Keratinocyte (primary cell): ENCODE measurements at regions not wholly inside any gene's neighbourhood (a gene's known extent, or its start where the extent isn't known, plus 50 kb on each side); places are given as distances from the start of the nearest gene placed in this dataset.

ENCODE experiments used
- DNase-seq: peaks from one replicate; pipeline ENCODE4 v3.0.0-alpha.2; 2011; ENCODE audit warnings: low read depth, missing footprints, low spot score
- FAIRE-seq: peaks from 2 replicates; lab custom pipeline; 2011; peaks lifted over from hg19 to GRCh38; lab: Jason Lieb, UNC
- H2AFZ ChIP-seq: 2 replicates; pipeline ENCODE4 v1.6.0; 2012; ENCODE audit warnings: low read length, control low read depth, inconsistent platforms; ENCODE audit not compliant: control insufficient read depth
- H3K27ac ChIP-seq: 2 replicates; pipeline ENCODE4 v1.5.1; 2011; ENCODE audit warnings: low read length; ENCODE audit not compliant: control insufficient read depth, insufficient read depth
- H3K27me3 ChIP-seq: 3 replicates; pipeline ENCODE4 v1.6.0; 2011; ENCODE audit warnings: low read length; ENCODE audit not compliant: control insufficient read depth, insufficient read depth; ENCODE audit errors: extremely low read depth
- H3K36me3 ChIP-seq, 2 experiments: 2 replicates in 1 of 2; 3 replicates in 1 of 2; pipeline ENCODE4 v1.5.1; 2011; ENCODE audit warnings: low read length in 2 of 2, mild to moderate bottlenecking in 1 of 2; ENCODE audit not compliant: control insufficient read depth in 2 of 2, insufficient read depth in 2 of 2; ENCODE audit errors: extremely low read depth in 1 of 2
- H3K4me1 ChIP-seq: 3 replicates; pipeline ENCODE4 v1.5.1; 2011; ENCODE audit warnings: low read length; ENCODE audit not compliant: control insufficient read depth, insufficient read depth; ENCODE audit errors: extremely low read depth
- H3K4me2 ChIP-seq: 3 replicates; pipeline ENCODE4 v1.6.0; 2011; ENCODE audit warnings: low read depth, low read length; ENCODE audit not compliant: control insufficient read depth, insufficient read depth; ENCODE audit errors: extremely low read depth
- H3K4me3 ChIP-seq, 3 experiments: fragments of 200-600 bp in 1 of 3; sonication (generic) in 1 of 3; 2 replicates in 2 of 3; 3 replicates in 1 of 3; pipeline ENCODE4 v1.5.1; 2011 to 2016; ENCODE audit warnings: low read length in 3 of 3, mild to moderate bottlenecking in 3 of 3, control low read depth in 2 of 3, inconsistent platforms in 1 of 3, low read depth in 1 of 3, mixed read lengths in 1 of 3, mixed run types in 1 of 3, moderate library complexity in 1 of 3; ENCODE audit not compliant: control insufficient read depth in 2 of 3, insufficient read depth in 2 of 3; ENCODE audit errors: extremely low read depth in 1 of 3
- H3K79me2 ChIP-seq: 2 replicates; pipeline ENCODE4 v1.6.0; 2012; ENCODE audit warnings: low read length; ENCODE audit not compliant: control insufficient read depth, insufficient read depth
- H3K9ac ChIP-seq: 3 replicates; pipeline ENCODE4 v1.6.0; 2011; ENCODE audit warnings: low read length; ENCODE audit not compliant: control insufficient read depth, insufficient read depth; ENCODE audit errors: extremely low read depth
- H3K9me1 ChIP-seq: 3 replicates; pipeline ENCODE4 v1.6.0; 2011; ENCODE audit warnings: low read length; ENCODE audit not compliant: control insufficient read depth, insufficient read depth; ENCODE audit errors: extremely low read depth
- H3K9me3 ChIP-seq: 2 replicates; pipeline ENCODE4 v1.5.1; 2012; ENCODE audit warnings: low read depth, low read length; ENCODE audit not compliant: control insufficient read depth
- H4K20me1 ChIP-seq: 3 replicates; pipeline ENCODE4 v1.6.0; 2011; ENCODE audit warnings: low read length; ENCODE audit not compliant: control insufficient read depth, insufficient read depth; ENCODE audit errors: extremely low read depth
- EZH2 ChIP-seq: IDR thresholded peaks from one replicate; pipeline ENCODE4 v1.6.1; 2012; ENCODE audit warnings: inconsistent platforms, mild to moderate bottlenecking, low read length, moderate library complexity
- dilution Hi-C: fragments of 300-500 bp; cut with MboI; formaldehyde crosslinking; loops from one replicate; pipeline ENCODE4 v1.7.0; 2020; ENCODE audit warnings: low sequenced_read_pairs; ENCODE audit not compliant: extremely low pct_ligation_motif_present
- TF ChIP-seq, protein P1 (sequence below), 3 experiments: IDR thresholded peaks in 1 of 3; conservative IDR thresholded peaks in 1 of 3; optimal IDR thresholded peaks in 1 of 3; 2 replicates in 2 of 3; 3 replicates in 1 of 3; pipeline versions ENCODE3 to v1.5.1; 2011; ENCODE audit warnings: low read length in 3 of 3, mild to moderate bottlenecking in 3 of 3, moderate library complexity in 2 of 3, control low read depth in 1 of 3, inconsistent platforms in 1 of 3; ENCODE audit not compliant: insufficient read depth in 2 of 3; ENCODE audit errors: extremely low read depth in 1 of 3

DNA sequence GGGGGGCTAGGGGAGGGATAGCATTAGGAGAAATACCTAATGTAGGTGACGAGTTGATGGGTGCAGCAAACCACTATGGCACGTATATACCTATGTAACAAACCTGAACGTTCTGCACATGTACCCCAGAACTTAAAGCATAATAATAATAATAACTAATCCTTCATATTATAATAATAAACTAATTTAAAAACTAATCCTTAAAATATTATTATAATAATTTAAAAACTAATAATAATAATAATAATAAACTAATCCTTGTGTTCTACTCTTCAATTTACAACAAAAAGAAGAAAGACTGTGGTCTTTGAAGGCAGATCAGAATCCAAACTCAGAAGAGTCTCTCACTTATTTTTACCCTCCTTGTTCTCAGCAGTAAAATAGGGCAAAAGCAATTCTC lies 774.9 kb downstream of the CDH8 start:
- Histone ChIP-seq H3K9me3 (no peaks in the 10 kb centered on the region), H3K9ac (no peak overlapping the region), H3K27ac (no peak overlapping the region), H4K20me1 (no peaks in the 10 kb centered on the region), H3K4me1 (no peaks in the 10 kb centered on the region), H3K9me1 (no peaks in the 10 kb centered on the region), H3K36me3 (no peaks in the 10 kb centered on the region), H3K4me3 (no peak overlapping the region), H3K79me2 (no peaks in the 10 kb centered on the region), H2AFZ (no peak overlapping the region), H3K4me2 (no peak overlapping the region), H3K27me3 (no peaks in the 10 kb centered on the region)
- dilution Hi-C loops = no loop called here
- DNase-seq (no peak), FAIRE-seq (no peak)
- TF ChIP-seq, protein P1, sequence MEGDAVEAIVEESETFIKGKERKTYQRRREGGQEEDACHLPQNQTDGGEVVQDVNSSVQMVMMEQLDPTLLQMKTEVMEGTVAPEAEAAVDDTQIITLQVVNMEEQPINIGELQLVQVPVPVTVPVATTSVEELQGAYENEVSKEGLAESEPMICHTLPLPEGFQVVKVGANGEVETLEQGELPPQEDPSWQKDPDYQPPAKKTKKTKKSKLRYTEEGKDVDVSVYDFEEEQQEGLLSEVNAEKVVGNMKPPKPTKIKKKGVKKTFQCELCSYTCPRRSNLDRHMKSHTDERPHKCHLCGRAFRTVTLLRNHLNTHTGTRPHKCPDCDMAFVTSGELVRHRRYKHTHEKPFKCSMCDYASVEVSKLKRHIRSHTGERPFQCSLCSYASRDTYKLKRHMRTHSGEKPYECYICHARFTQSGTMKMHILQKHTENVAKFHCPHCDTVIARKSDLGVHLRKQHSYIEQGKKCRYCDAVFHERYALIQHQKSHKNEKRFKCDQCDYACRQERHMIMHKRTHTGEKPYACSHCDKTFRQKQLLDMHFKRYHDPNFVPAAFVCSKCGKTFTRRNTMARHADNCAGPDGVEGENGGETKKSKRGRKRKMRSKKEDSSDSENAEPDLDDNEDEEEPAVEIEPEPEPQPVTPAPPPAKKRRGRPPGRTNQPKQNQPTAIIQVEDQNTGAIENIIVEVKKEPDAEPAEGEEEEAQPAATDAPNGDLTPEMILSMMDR (optimal IDR thresholded peaks at IDR 0.05 in 1 of 3, IDR thresholded peaks at IDR 0.05 in 1 of 3, conservative IDR thresholded peaks at IDR 0.05 in 1 of 3; ENCODE audit: extremely low read depth in 1 of 3, insufficient read depth in 2 of 3, low read length in 3 of 3) = no peak
- no peak for TF ChIP-seq EZH2

DNA sequence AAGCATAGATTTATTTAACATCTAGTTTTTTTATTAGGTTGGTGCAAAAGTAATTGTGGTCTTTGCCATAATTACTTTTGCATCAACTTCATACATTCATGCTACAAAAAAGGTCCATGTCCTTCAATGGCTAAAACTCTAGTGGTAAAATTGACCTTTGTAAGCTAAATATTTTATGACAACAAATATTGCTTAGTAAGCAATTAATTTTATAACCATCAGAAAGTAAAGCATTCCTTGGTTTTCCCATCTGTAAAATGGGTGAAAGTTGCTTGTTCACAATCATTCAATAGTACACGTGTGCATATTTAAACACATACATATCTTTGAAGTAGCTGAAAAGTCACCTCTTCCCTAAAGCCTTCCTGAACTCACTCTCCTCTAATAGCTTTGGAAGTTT lies 789.6 kb downstream of the CDH8 start:
- H3K4me3 ChIP-seq = no peak overlapping the region
- H4K20me1 ChIP-seq = no peaks in the 10 kb centered on the region
- H3K9me3 ChIP-seq = no peaks in the 10 kb centered on the region
- TF ChIP-seq EZH2 = no peak
- TF ChIP-seq, protein P1 (optimal IDR thresholded peaks at IDR 0.05 in 1 of 3, IDR thresholded peaks at IDR 0.05 in 1 of 3, conservative IDR thresholded peaks at IDR 0.05 in 1 of 3; ENCODE audit: extremely low read depth in 1 of 3, insufficient read depth in 2 of 3, low read length in 3 of 3) = no peak
- H2AFZ ChIP-seq = no peak overlapping the region
- no peak for DNase-seq
- no peaks in the 10 kb centered on the region for H3K4me1 ChIP-seq
- no peak for FAIRE-seq
- no peak overlapping the region for H3K4me2 ChIP-seq
- H3K27ac ChIP-seq = no peak overlapping the region
- no peak overlapping the region for H3K9ac ChIP-seq
- H3K79me2 ChIP-seq = no peaks in the 10 kb centered on the region
- no peaks in the 10 kb centered on the region for H3K36me3 ChIP-seq
- H3K27me3 ChIP-seq = no peaks in the 10 kb centered on the region
- H3K9me1 ChIP-seq = no peaks in the 10 kb centered on the region
- dilution Hi-C loops = no loop called here
